ENCODE measurements at regions not wholly inside any gene's neighbourhood (a gene's known extent, or its start where the extent isn't known, plus 50 kb on each side); places are given as distances from the start of the nearest gene placed in this dataset.

- Histone ChIP-seq H3K27me3 (no peaks in the 10 kb centered on the region), H3K4me3 (no peak overlapping the region), H3K36me3 (no peaks in the 10 kb centered on the region), H3K27ac (no peak overlapping the region), H3K9me3 (no peaks in the 10 kb centered on the region), H3K4me1 (no peaks in the 10 kb centered on the region)
- TF ChIP-seq CTCF (IDR thresholded peaks at IDR 0.05) (no peak), POLR2A (IDR thresholded peaks at IDR 0.05) (no peak), POLR2AphosphoS5 (IDR thresholded peaks at IDR 0.05; ENCODE audit: insufficient read depth in 1 of 2, low read depth in 1 of 2) (no peak)
- intact Hi-C loops (cut with DNase I): no loop called here
- DNase-seq (ENCODE audit: extremely low spot score in 2 of 2): no peak
Measured at GRCh38 chr11:110028921-110029320, 64.3 kb upstream of the ZC3H12C start.

- Histone ChIP-seq H3K9me3 (no peaks in the 10 kb centered on the region), H3K4me1 (no peaks in the 10 kb centered on the region), H3K4me3 (no peak overlapping the region), H3K27me3 (no peaks in the 10 kb centered on the region), H3K36me3 (no peaks in the 10 kb centered on the region), H3K27ac (no peak overlapping the region)
- intact Hi-C loops (cut with DNase I): no loop called here
- no peak for DNase-seq (ENCODE audit: extremely low spot score in 2 of 2)
- TF ChIP-seq POLR2A (IDR thresholded peaks at IDR 0.05) (no peak), POLR2AphosphoS5 (IDR thresholded peaks at IDR 0.05; ENCODE audit: insufficient read depth in 1 of 2, low read depth in 1 of 2) (no peak), CTCF (IDR thresholded peaks at IDR 0.05) (no peak)
Measured at GRCh38 chr11:110029714-110030113, 63.5 kb upstream of the ZC3H12C start.

- Histone ChIP-seq H3K4me1 (no peaks in the 10 kb centered on the region), H3K27ac (no peak overlapping the region), H3K9me3 (no peaks in the 10 kb centered on the region), H3K4me3 (no peak overlapping the region), H3K27me3 (no peaks in the 10 kb centered on the region), H3K36me3 (no peaks in the 10 kb centered on the region)
- intact Hi-C loops (cut with DNase I): no loop called here
- TF ChIP-seq POLR2A (IDR thresholded peaks at IDR 0.05): no peak
- no peak for TF ChIP-seq CTCF (IDR thresholded peaks at IDR 0.05)
- TF ChIP-seq POLR2AphosphoS5 (IDR thresholded peaks at IDR 0.05; ENCODE audit: insufficient read depth in 1 of 2, low read depth in 1 of 2): no peak
- DNase-seq (ENCODE audit: extremely low spot score in 2 of 2): no peak
Measured at GRCh38 chr11:110031171-110031570, 62.0 kb upstream of the ZC3H12C start.

GRCh38 chr11:110032259-110032658 is 60.9 kb upstream of the ZC3H12C start:
- Histone ChIP-seq H3K4me1 (no peaks in the 10 kb centered on the region), H3K27me3 (no peaks in the 10 kb centered on the region), H3K36me3 (no peaks in the 10 kb centered on the region), H3K9me3 (no peaks in the 10 kb centered on the region), H3K4me3 (no peak overlapping the region), H3K27ac (no peak overlapping the region)
- DNase-seq (ENCODE audit: extremely low spot score in 2 of 2): no peak
- intact Hi-C loops (cut with DNase I): no loop called here
- TF ChIP-seq CTCF (IDR thresholded peaks at IDR 0.05) (no peak), POLR2A (IDR thresholded peaks at IDR 0.05) (no peak), POLR2AphosphoS5 (IDR thresholded peaks at IDR 0.05; ENCODE audit: insufficient read depth in 1 of 2, low read depth in 1 of 2) (no peak)

- intact Hi-C loops (cut with DNase I): no loop called here
- no peak overlapping the region for H3K27ac ChIP-seq
- H3K4me3 ChIP-seq: no peak overlapping the region
- no peak for DNase-seq (ENCODE audit: extremely low spot score in 2 of 2)
- H3K36me3 ChIP-seq: no peaks in the 10 kb centered on the region
- no peaks in the 10 kb centered on the region for H3K27me3 ChIP-seq
- no peak for TF ChIP-seq CTCF (IDR thresholded peaks at IDR 0.05)
- TF ChIP-seq POLR2AphosphoS5 (IDR thresholded peaks at IDR 0.05; ENCODE audit: insufficient read depth in 1 of 2, low read depth in 1 of 2): no peak
- no peak for TF ChIP-seq POLR2A (IDR thresholded peaks at IDR 0.05)
- H3K4me1 ChIP-seq: no peaks in the 10 kb centered on the region
- no peaks in the 10 kb centered on the region for H3K9me3 ChIP-seq
Measured at GRCh38 chr11:110032957-110033570, 60.1 kb upstream of the ZC3H12C start.
